ENCODE measurements at regions not wholly inside any gene's neighbourhood (a gene's known extent, or its start where the extent isn't known, plus 50 kb on each side); places are given as distances from the start of the nearest gene placed in this dataset.

- Histone ChIP-seq H3K79me2 (ENCODE audit: control insufficient read depth, low read length) (no peaks in the 10 kb centered on the region), H3K36me3 (ENCODE audit: control insufficient read depth, low read length) (no peaks in the 10 kb centered on the region), H3K9me2 (replicated peaks; ENCODE audit: control insufficient read depth, low read length) (no peaks in the 10 kb centered on the region), H3F3A (ENCODE audit: control insufficient read depth, insufficient read depth) (no peaks in the 10 kb centered on the region), H3K27me3 (ENCODE audit: control insufficient read depth, low read length) (no peaks in the 10 kb centered on the region), H3K4me1 (ENCODE audit: control insufficient read depth, low read length) (no peaks in the 10 kb centered on the region), H4K20me1 (ENCODE audit: control insufficient read depth, insufficient read depth, low read depth, low read length) (no peaks in the 10 kb centered on the region), H3K4me2 (ENCODE audit: low read length) (no peak overlapping the region), H3K9me3 (ENCODE audit: control insufficient read depth, insufficient read depth, low read length) (no peaks in the 10 kb centered on the region), H3K4me3 (ENCODE audit: low read length) (no peak overlapping the region), H3K27ac (ENCODE audit: low read depth, low read length) (no peak overlapping the region)
- no peak for TF ChIP-seq EZH2phosphoT487 (IDR thresholded peaks at IDR 0.05; ENCODE audit: borderline replicate concordance, low read length)
- TF ChIP-seq CTCF (IDR thresholded peaks at IDR 0.05; ENCODE audit: low read depth, low read length, poor library complexity, severe bottlenecking), result no peak
Measured at GRCh38 chr2:81282151-81282769, 977.7 kb upstream of the LRRTM1 start.

- H3K4me2 ChIP-seq (ENCODE audit: low read length), result no peak overlapping the region
- TF ChIP-seq CTCF (IDR thresholded peaks at IDR 0.05; ENCODE audit: low read depth, low read length, poor library complexity, severe bottlenecking), result no peak
- TF ChIP-seq EZH2phosphoT487 (IDR thresholded peaks at IDR 0.05; ENCODE audit: borderline replicate concordance, low read length), result no peak
- no peak overlapping the region for H3K27ac ChIP-seq (ENCODE audit: low read depth, low read length)
- H3K9me3 ChIP-seq (ENCODE audit: control insufficient read depth, insufficient read depth, low read length), result no peaks in the 10 kb centered on the region
- H3K4me1 ChIP-seq (ENCODE audit: control insufficient read depth, low read length), result no peaks in the 10 kb centered on the region
- H3F3A ChIP-seq (ENCODE audit: control insufficient read depth, insufficient read depth), result no peaks in the 10 kb centered on the region
- H3K4me3 ChIP-seq (ENCODE audit: low read length), result no peak overlapping the region
- no peaks in the 10 kb centered on the region for H4K20me1 ChIP-seq (ENCODE audit: control insufficient read depth, insufficient read depth, low read depth, low read length)
- no peaks in the 10 kb centered on the region for H3K36me3 ChIP-seq (ENCODE audit: control insufficient read depth, low read length)
- H3K79me2 ChIP-seq (ENCODE audit: control insufficient read depth, low read length), result no peaks in the 10 kb centered on the region
- no peaks in the 10 kb centered on the region for H3K27me3 ChIP-seq (ENCODE audit: control insufficient read depth, low read length)
- no peaks in the 10 kb centered on the region for H3K9me2 ChIP-seq (replicated peaks; ENCODE audit: control insufficient read depth, low read length)
Measured at GRCh38 chr2:81276595-81276994, 972.0 kb upstream of the LRRTM1 start.

GRCh38 chr2:81266106-81266505 is 961.6 kb upstream of the LRRTM1 start:
- no peak overlapping the region for H3K4me3 ChIP-seq (ENCODE audit: low read length)
- no peaks in the 10 kb centered on the region for H3K27me3 ChIP-seq (ENCODE audit: control insufficient read depth, low read length)
- no peaks in the 10 kb centered on the region for H3K4me1 ChIP-seq (ENCODE audit: control insufficient read depth, low read length)
- no peak overlapping the region for H3K4me2 ChIP-seq (ENCODE audit: low read length)
- no peaks in the 10 kb centered on the region for H4K20me1 ChIP-seq (ENCODE audit: control insufficient read depth, insufficient read depth, low read depth, low read length)
- H3K36me3 ChIP-seq (ENCODE audit: control insufficient read depth, low read length), result no peaks in the 10 kb centered on the region
- no peaks in the 10 kb centered on the region for H3K9me2 ChIP-seq (replicated peaks; ENCODE audit: control insufficient read depth, low read length)
- no peaks in the 10 kb centered on the region for H3K79me2 ChIP-seq (ENCODE audit: control insufficient read depth, low read length)
- no peaks in the 10 kb centered on the region for H3F3A ChIP-seq (ENCODE audit: control insufficient read depth, insufficient read depth)
- no peak overlapping the region for H3K27ac ChIP-seq (ENCODE audit: low read depth, low read length)
- TF ChIP-seq CTCF (IDR thresholded peaks at IDR 0.05; ENCODE audit: low read depth, low read length, poor library complexity, severe bottlenecking) (peak; percentile 63), EZH2phosphoT487 (IDR thresholded peaks at IDR 0.05; ENCODE audit: borderline replicate concordance, low read length) (no peak)
- no peaks in the 10 kb centered on the region for H3K9me3 ChIP-seq (ENCODE audit: control insufficient read depth, insufficient read depth, low read length)

Data from DOHH2 (cell line).